SKM-1 treated with dmso at 0.1 percent for 144 hours (cell line): ENCODE measurements at regions not wholly inside any gene's neighbourhood (a gene's known extent, or its start where the extent isn't known, plus 50 kb on each side); places are given as distances from the start of the nearest gene placed in this dataset.
A peak's percentile ranks its signal among the peaks of the same experiment; 100 is the strongest.

Source experiments
- DNase-seq: peaks from one replicate; lab custom pipeline; 2025; ENCODE audit not compliant: unreplicated experiment; lab: John Stamatoyannopoulos, UW

GRCh38 chr6:44630125-44631028 is 242.9 kb downstream of the CDC5L start:
- peak; percentile 39 for DNase-seq

DNA sequence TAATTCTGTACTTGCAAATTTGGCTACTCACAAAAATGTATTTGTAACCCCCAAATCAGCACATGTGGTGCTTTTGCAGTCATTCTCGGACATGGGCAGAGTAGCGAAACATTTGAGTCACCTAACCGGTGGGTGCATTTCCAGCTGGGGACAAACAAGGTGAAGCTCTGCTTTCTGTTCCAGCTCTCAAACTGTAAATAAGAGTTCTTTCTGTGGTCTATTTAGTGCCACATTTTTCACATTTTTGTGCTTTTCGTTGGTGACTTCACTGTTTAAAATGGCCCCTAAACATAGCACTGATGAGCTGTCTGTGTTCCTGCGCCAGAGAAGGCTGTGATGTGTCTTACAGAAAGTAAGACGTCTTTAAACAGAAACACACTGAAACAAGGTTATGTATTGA is 244.5 kb downstream of the CDC5L start:
- no peak for DNase-seq

DNA sequence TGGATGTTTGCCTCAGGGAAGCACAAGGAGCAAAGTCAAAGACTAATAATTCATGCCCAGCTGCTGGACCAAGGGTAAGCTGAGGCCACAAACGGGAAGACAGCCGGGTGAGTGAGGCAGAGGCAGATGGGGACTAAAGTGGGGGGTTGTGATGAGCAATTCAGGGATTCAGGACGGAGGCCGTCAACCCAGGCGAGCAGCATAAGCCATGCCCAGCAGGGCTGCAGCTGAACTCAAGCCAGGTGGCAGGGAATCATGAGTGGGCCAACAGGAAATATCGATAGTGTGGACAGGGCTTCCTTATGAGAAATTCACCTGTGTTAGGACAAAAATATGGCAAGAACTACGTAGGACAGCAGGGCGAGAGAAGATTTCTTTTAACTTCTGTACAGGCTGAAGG is 246.8 kb downstream of the CDC5L start:
- DNase-seq: no peak

DNA sequence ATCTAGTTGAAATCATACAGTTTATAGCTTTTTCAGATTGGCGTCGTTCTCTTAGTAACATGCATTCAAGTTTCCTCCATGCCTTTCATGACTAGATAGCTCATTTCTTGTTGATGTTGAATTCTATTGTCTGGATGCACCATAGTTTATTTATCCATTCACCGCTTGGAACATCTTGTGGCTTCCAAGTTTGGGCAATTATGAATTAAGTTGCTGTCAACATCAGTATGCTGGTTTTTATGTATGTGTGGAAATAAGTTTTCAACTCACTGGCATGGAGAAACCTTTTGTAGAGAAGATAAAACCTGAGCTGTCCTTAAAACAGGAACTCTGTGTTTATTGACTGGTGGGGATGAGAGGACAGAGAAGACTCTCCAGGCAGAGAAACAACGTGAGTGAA is 248.0 kb downstream of the CDC5L start:
- no peak for DNase-seq

DNA sequence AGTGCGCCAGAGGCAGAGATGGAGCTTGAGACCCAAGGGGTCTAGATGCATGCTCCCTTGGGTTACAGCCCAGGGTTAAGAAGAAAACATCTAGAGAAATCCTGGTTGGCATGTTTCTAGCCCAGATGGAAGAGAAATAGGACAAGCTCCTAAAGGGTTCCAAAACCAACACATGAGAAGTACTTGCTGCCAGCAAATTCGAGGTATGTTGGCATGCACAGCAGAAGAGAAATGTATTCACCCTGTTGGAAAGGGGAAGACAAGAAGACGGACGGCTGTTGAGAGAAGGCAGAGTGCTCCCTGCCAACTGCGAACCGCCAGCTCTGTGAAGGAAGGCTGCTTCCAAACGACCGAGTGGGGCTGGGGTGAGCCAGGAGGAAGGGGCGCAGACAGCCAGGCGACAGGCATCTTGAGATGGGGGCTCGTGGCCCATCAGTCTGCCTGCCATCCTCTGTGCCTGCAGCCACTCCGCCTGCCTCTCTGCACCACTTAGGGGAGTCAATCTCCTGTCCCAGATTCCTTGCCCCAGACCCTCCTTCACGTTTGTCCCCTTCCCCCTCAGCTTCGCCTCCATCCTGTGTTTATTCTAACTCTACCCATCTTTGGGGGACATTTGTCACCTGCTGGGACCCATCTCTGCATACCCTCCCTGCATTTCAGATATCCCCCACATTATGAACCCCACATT is 249.2 kb downstream of the CDC5L start:
- no peak for DNase-seq

DNA sequence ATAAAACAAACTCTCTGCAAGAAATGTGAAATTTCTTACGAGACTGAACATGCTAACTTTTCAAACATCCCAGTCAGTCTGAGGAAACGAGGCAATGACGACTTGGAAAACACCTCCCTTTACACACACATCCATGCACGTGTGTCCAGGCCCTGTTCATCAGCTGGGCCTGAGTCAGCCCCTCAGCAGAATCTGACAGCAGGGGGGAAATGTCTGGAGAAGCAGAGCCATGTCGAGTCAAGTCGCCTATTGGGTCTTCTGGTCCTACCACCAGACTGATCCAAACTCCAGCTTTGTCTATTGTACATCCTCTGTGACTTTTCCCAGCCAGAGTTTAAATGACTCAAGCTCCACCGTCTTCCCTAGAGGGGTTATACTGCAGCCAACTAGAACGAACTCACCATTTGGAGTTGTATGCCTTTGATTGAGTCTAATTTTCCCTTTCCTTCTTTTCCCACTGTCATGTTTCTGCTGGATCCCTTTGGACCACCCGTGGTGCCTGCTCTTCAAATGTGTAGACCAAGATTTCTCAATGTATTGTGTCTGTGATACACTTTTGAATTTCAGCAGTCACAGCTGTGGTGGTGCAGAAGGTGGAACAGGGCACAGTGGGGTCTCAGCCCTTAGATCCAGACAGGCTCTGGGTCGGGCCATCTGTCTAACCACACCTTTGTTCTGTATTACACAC is 254.0 kb downstream of the CDC5L start:
- DNase-seq: no peak

DNA sequence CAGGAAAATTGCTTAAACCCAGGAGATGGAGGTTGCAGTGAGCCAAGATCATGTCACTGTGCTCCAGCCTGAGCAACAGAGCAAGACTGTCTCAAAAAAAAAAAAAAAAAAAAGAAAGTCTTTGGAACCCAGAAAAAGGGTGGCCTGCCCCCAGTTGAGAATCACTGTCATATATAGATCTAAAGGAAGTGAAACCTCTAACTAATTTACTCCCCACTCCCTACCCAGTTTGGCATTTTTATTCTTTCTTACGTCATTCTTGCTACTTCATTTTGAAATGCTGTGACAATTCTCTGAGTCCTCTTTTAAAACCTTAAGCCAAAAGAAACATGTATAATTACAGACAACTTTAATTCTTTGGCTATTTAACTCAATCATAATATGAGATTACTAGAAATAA is 254.8 kb downstream of the CDC5L start:
- DNase-seq: no peak

GRCh38 chr6:44642870-44643522 is 255.5 kb downstream of the CDC5L start:
- DNase-seq: no peak

DNA sequence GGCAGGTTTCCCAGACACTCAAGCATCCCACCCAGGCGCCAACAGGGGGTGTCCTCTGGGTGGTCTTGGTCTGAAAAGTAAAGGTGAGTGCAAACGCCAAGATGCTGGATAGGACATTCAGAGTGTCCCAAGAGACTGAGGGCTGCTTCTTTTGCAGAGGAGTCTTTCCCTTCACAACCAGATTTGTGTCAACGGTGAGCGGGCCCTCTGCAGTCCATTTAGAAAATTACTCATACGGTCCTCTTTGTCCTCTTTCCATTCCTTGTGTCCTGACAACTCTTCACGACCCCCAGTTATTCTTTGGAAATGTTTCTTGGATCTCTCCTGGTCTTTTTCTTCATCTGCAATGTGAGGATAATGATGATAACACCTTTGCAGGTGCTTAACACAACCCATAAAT is 257.8 kb downstream of the CDC5L start:
- DNase-seq: no peak

GRCh38 chr6:44646355-44646754 is 258.8 kb downstream of the CDC5L start:
- no peak for DNase-seq

DNA sequence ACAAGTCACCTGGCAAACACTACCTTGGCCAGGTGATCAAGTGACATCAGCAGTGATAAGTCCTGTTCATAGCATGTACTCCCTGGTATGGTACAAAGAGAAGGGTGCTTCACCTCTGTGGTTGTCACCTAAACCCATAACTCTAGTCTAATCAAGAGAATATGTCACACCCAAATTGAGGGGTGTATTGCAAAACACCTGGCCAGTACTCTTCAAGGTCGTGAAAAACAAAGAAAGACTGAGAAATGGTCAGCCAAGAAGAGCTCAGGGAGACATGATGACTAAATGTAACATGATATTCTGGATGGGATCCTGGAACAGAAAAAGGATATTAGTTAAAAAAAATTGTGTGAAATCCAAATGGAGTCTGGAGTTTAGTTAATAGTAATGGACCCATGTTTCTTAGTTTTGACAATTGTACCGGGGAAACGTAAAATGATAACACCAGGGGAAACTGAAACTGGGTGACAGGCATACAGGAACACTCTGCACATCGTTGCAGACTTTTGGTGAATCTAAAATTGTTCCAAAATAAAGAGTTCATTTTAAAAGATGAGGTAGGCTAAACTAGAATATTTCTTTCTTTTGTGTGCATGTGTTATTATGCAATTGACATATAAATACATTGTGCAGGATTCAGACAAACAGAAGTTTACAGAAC is 262.0 kb downstream of the CDC5L start:
- DNase-seq: no peak

DNA sequence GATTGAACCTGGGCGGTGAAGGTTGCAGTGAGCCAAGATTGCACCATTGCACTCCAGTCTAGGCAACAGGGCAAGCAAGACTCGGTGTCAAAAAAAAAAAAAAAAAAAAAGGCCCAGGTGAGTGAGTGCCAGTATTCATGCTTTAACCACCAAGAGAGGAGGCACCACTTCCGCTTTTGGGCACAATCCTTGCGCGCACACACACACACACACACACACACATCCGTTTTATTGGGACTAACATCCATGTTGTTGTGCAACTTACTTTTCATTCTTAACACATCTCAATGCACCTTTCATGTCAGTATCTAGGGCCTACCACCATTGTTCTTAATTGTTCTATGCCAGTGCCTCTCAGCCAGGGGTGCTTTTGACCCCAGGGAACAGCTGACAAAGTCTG is 263.0 kb downstream of the CDC5L start:
- DNase-seq: no peak

DNA sequence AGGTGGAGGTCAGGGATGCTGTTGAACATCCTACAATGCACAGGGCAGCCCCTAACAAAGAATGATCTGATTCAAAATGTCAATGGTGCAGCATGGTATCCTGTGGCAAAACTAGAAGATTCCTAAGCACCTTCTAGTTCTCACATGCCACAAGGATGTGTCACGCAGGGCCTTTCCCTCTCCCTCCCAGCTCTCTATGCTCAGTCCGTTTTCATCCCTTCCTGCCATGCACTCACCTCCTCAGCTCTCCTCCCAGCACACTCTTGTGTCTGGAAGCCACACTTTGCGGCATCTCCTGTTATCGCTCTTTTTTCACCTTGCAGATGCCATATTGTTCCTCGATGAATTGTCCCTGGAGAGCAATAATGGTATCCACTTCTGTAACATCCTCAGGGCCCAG is 263.4 kb downstream of the CDC5L start:
- no peak for DNase-seq

DNA sequence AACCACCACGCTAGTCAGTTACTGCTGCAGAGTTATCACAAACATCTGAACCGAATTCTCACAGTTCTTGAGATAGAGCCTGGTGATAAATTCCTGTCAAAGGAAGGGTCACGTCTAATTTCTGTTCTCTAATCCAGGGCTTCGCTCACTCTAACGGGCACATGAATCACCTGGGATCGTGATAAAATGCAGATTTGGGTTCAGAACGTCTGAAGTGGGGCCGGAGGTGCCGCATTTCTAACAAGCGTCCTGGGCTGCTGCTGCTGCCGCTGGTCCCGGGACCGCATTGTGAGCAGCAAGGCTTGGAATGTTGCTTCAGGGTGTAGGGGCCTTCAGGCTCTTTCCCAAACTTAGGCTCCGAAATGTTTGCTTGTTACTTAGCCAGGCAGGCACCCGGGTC is 264.1 kb downstream of the CDC5L start:
- no peak for DNase-seq

GRCh38 chr6:44652547-44652946 is 265.0 kb downstream of the CDC5L start:
- no peak for DNase-seq

- DNase-seq: no peak
These were observed 265.6 kb downstream of the CDC5L start for GRCh38 chr6:44653091-44653490.

DNA sequence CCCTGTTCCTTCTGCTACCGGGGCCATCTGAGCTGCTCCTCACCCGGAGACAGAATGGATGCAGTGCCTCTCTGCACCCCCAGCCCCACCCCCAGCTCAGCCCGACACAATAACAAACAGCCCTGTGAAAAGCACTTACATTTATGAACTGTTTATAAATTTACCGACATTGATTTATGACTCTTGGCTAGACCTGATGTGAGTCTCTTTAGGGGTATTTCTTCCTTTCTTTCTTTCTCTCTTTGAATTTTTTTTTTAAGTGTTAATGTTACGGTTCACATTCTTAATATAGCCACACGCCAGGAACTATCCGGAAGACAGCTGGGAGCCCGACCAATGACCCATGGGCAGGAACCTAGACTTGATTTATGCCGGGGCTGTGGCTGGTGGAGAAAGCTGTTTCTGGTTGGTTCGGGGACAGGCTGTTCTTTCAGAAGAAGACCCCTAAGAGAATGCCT is 266.3 kb downstream of the CDC5L start:
- no peak for DNase-seq

- peak; percentile 87 for DNase-seq
These were observed 268.2 kb downstream of the CDC5L start for GRCh38 chr6:44655412-44656342.

GRCh38 chr6:44656691-44657090 is 269.2 kb downstream of the CDC5L start:
- no peak for DNase-seq
